CD4-positive, alpha-beta T cell (primary cell): ENCODE measurements at regions not wholly inside any gene's neighbourhood (a gene's known extent, or its start where the extent isn't known, plus 50 kb on each side); places are given as distances from the start of the nearest gene placed in this dataset.
A peak's percentile ranks its signal among the peaks of the same experiment; 100 is the strongest.

Experiments used
- ATAC-seq: fragments of 200-7000 bp; cut with Tn5 transposase; one replicate; pipeline ENCODE4 v1.10.0; 2022; ENCODE audit warnings: mild to moderate bottlenecking; ENCODE audit not compliant: poor library complexity
- CTCF ChIA-PET: fragments of 350-600 bp; sonication (Branson Sonifier 250); formaldehyde crosslinking; loops from one replicate; lab custom pipeline; 2021; ENCODE audit warnings: antibody characterized with exemption, inconsistent platforms; lab: Charles Lee
- POLR2A ChIA-PET: fragments of 350-600 bp; sonication (Branson Sonifier 250); formaldehyde crosslinking; loops from one replicate; lab custom pipeline; 2021; ENCODE audit warnings: antibody characterized with exemption, inconsistent platforms; lab: Charles Lee
- DNase-seq, 14 experiments: peaks; one replicate each; pipeline ENCODE4 v3.0.0-alpha.2; 2013 to 2020; ENCODE audit warnings: mixed read lengths in 2 of 14
- H3K27ac ChIP-seq, 2 donors: one replicate each; pipeline versions ENCODE4 v1.5.1 to v1.7.0; 2013; ENCODE audit warnings: low read length in 2 of 2, low read depth in 1 of 2, mild to moderate bottlenecking in 1 of 2
- H3K27me3 ChIP-seq, 2 experiments: 1 replicate in 1 of 2; 2 replicates in 1 of 2; pipeline versions ENCODE4 v1.6.1 to v1.7.0; 2013; ENCODE audit warnings: low read length in 2 of 2, control low read depth in 1 of 2, mild to moderate bottlenecking in 1 of 2, moderate library complexity in 1 of 2; ENCODE audit not compliant: insufficient read depth in 2 of 2, control insufficient read depth in 1 of 2
- H3K36me3 ChIP-seq: one replicate; pipeline ENCODE4 v1.6.1; 2013; ENCODE audit warnings: low read length, control low read depth; ENCODE audit not compliant: insufficient read depth
- H3K4me1 ChIP-seq: one replicate; pipeline ENCODE4 v1.6.1; 2013; ENCODE audit warnings: low read length, control low read depth; ENCODE audit not compliant: insufficient read depth
- H3K4me3 ChIP-seq: one replicate; pipeline ENCODE4 v1.5.1; 2013; ENCODE audit warnings: mild to moderate bottlenecking, low read length, moderate library complexity
- H3K9me3 ChIP-seq, 2 experiments: 1 replicate in 1 of 2; 2 replicates in 1 of 2; pipeline versions ENCODE4 v1.6.1 to v1.7.0; 2013; ENCODE audit warnings: low read length in 2 of 2, mild to moderate bottlenecking in 2 of 2, control low read depth in 1 of 2, moderate library complexity in 1 of 2; ENCODE audit not compliant: control insufficient read depth in 1 of 2, insufficient read depth in 1 of 2
- H3K27ac Mint-ChIP-seq: one replicate; pipeline ENCODE4 v1.8.0; 2020; ENCODE audit warnings: mixed read lengths
- H3K27me3 Mint-ChIP-seq: one replicate; pipeline ENCODE4 v1.8.0; 2021; ENCODE audit warnings: mixed read lengths
- H3K36me3 Mint-ChIP-seq: one replicate; pipeline ENCODE4 v1.8.0; 2021; ENCODE audit warnings: low read depth, mixed read lengths
- H3K4me1 Mint-ChIP-seq: one replicate; pipeline ENCODE4 v1.8.0; 2021; ENCODE audit warnings: low read depth, mixed read lengths
- H3K4me3 Mint-ChIP-seq: one replicate; pipeline ENCODE4 v1.8.0; 2020; ENCODE audit warnings: mild to moderate bottlenecking, mixed read lengths
- H3K9me3 Mint-ChIP-seq: one replicate; pipeline ENCODE4 v1.8.0; 2020; ENCODE audit warnings: mixed read lengths
- CTCF ChIP-seq: fragments of 200-600 bp; IDR thresholded peaks from one replicate; pipeline ENCODE4 v1.8.0; 2022; ENCODE audit warnings: antibody characterized with exemption, mild to moderate bottlenecking
- intact Hi-C, 2 experiments: fragments of 100-400 bp; cut with DNase I in 1 of 2; cut with micrococcal nuclease in 1 of 2; formaldehyde crosslinking; loops; one replicate each; pipeline versions ENCODE4 v1.15.1 to v1.9.0; 2023 to 2025; cut with DNase I, micrococcal nuclease

- no peak overlapping the region for H3K27ac Mint-ChIP-seq
- H3K27me3 Mint-ChIP-seq: no peaks in the 10 kb centered on the region
- CTCF ChIA-PET: no interaction called here
- no peak overlapping the region for H3K27ac ChIP-seq
- ATAC-seq (no peak), DNase-seq (peak in 1 of 14 experiments; percentile 0)
- no peak overlapping the region for H3K4me3 Mint-ChIP-seq
- POLR2A ChIA-PET: no interaction called here
- H3K4me1 Mint-ChIP-seq: no peaks in the 10 kb centered on the region
- intact Hi-C loops: no loop called here
- H3K36me3 Mint-ChIP-seq: no peaks in the 10 kb centered on the region
- peaks cover 0 to 3% of the 10 kb centered on the region in 2 experiments for H3K9me3 ChIP-seq
- no peak for TF ChIP-seq CTCF
- no peaks in the 10 kb centered on the region for H3K36me3 ChIP-seq
- H3K27me3 ChIP-seq: no peaks in the 10 kb centered on the region
- H3K4me3 ChIP-seq: no peak overlapping the region
- no peaks in the 10 kb centered on the region for H3K4me1 ChIP-seq
- peaks cover 5% of the 10 kb centered on the region for H3K9me3 Mint-ChIP-seq
These were observed 2375.8 kb upstream of the TENM3 start for GRCh38 chr4:179867300-179867878.

- no peak for ATAC-seq
- Histone ChIP-seq H3K9me3 (peaks cover 0 to 3% of the 10 kb centered on the region in 2 experiments), H3K36me3 (no peaks in the 10 kb centered on the region), H3K4me3 (no peak overlapping the region), H3K27ac (no peak overlapping the region), H3K27me3 (no peaks in the 10 kb centered on the region), H3K4me1 (no peaks in the 10 kb centered on the region)
- Mint-ChIP-seq H3K27me3 (no peaks in the 10 kb centered on the region), H3K4me1 (no peaks in the 10 kb centered on the region), H3K4me3 (no peak overlapping the region), H3K27ac (no peak overlapping the region), H3K36me3 (no peaks in the 10 kb centered on the region), H3K9me3 (peaks cover 7% of the 10 kb centered on the region)
- CTCF ChIA-PET: no interaction called here
- no peak for DNase-seq
- intact Hi-C loops: no loop called here
- TF ChIP-seq CTCF: no peak
- POLR2A ChIA-PET: no interaction called here
These were observed 2371.5 kb upstream of the TENM3 start for GRCh38 chr4:179871726-179872125.

- H3K36me3 ChIP-seq: no peaks in the 10 kb centered on the region
- CTCF ChIA-PET: no interaction called here
These were observed 2370.4 kb upstream of the TENM3 start for GRCh38 chr4:179872755-179873154.

More at GRCh38 chr4:179872755-179873154, 2370.4 kb upstream of the TENM3 start:
- peaks cover 12% of the 10 kb centered on the region for H3K9me3 Mint-ChIP-seq
- H3K36me3 Mint-ChIP-seq: no peaks in the 10 kb centered on the region
- H3K4me3 Mint-ChIP-seq: no peak overlapping the region
- Histone ChIP-seq H3K27ac (no peak overlapping the region), H3K9me3 (peaks cover 0 to 3% of the 10 kb centered on the region in 2 experiments), H3K4me3 (no peak overlapping the region), H3K4me1 (no peaks in the 10 kb centered on the region), H3K27me3 (no peaks in the 10 kb centered on the region)
- no peak for TF ChIP-seq CTCF
- POLR2A ChIA-PET: no interaction called here
- no peaks in the 10 kb centered on the region for H3K27me3 Mint-ChIP-seq
- DNase-seq (no peak), ATAC-seq (no peak)
- intact Hi-C loops: no loop called here
- no peak overlapping the region for H3K27ac Mint-ChIP-seq
- no peaks in the 10 kb centered on the region for H3K4me1 Mint-ChIP-seq
